ENCODE measurements at regions not wholly inside any gene's neighbourhood (a gene's known extent, or its start where the extent isn't known, plus 50 kb on each side); places are given as distances from the start of the nearest gene placed in this dataset.

DNA sequence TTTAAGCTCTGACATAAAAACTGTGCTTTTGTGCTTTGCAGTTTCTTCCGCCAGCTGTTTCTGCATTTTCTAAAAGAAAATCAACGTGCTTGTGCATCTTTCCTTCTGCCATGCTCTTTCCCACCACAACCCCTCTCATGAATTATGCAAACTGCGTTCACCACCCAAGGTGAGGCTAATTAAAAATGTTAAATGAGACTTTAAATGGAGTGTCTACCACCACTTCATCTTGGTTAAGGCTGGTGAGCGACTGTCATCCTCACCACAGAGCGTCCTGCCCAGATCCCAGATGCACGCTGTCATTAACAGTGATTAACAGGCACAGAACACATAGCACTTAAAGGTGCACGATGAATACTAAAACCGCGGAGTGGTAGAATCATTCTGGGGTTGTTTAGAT lies 250.5 kb upstream of the RAB6C start:
- no peak for TF ChIP-seq CTCF (IDR thresholded peaks at IDR 0.05)
- TF ChIP-seq, protein P1, sequence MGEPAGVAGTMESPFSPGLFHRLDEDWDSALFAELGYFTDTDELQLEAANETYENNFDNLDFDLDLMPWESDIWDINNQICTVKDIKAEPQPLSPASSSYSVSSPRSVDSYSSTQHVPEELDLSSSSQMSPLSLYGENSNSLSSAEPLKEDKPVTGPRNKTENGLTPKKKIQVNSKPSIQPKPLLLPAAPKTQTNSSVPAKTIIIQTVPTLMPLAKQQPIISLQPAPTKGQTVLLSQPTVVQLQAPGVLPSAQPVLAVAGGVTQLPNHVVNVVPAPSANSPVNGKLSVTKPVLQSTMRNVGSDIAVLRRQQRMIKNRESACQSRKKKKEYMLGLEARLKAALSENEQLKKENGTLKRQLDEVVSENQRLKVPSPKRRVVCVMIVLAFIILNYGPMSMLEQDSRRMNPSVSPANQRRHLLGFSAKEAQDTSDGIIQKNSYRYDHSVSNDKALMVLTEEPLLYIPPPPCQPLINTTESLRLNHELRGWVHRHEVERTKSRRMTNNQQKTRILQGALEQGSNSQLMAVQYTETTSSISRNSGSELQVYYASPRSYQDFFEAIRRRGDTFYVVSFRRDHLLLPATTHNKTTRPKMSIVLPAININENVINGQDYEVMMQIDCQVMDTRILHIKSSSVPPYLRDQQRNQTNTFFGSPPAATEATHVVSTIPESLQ (CRISPR knock-in tag; IDR thresholded peaks at IDR 0.05) = no peak
- TF ChIP-seq NR1H2 (CRISPR knock-in tag; IDR thresholded peaks at IDR 0.05) = no peak
- no peak for TF ChIP-seq NR2C2 (CRISPR knock-in tag; IDR thresholded peaks at IDR 0.05)
- no peak for TF ChIP-seq ZNF263 (CRISPR knock-in tag; IDR thresholded peaks at IDR 0.05; ENCODE audit: low read depth)
- TF ChIP-seq CREB1 (CRISPR knock-in tag; IDR thresholded peaks at IDR 0.05) = no peak
- no peak for TF ChIP-seq CREM (CRISPR knock-in tag; IDR thresholded peaks at IDR 0.05)
- no peak for TF ChIP-seq ZNF317 (CRISPR knock-in tag; IDR thresholded peaks at IDR 0.05; ENCODE audit: borderline replicate concordance, low read depth)
- TF ChIP-seq ETV6 (CRISPR knock-in tag; IDR thresholded peaks at IDR 0.05) = no peak
- no peak for TF ChIP-seq ZBTB43 (CRISPR knock-in tag; IDR thresholded peaks at IDR 0.05)
- no peak for TF ChIP-seq ZNF416 (CRISPR knock-in tag; IDR thresholded peaks at IDR 0.05)
- no peak for TF ChIP-seq PRDM15 (CRISPR knock-in tag; IDR thresholded peaks at IDR 0.05)
